ENCODE measurements at regions not wholly inside any gene's neighbourhood (a gene's known extent, or its start where the extent isn't known, plus 50 kb on each side); places are given as distances from the start of the nearest gene placed in this dataset.

DNA sequence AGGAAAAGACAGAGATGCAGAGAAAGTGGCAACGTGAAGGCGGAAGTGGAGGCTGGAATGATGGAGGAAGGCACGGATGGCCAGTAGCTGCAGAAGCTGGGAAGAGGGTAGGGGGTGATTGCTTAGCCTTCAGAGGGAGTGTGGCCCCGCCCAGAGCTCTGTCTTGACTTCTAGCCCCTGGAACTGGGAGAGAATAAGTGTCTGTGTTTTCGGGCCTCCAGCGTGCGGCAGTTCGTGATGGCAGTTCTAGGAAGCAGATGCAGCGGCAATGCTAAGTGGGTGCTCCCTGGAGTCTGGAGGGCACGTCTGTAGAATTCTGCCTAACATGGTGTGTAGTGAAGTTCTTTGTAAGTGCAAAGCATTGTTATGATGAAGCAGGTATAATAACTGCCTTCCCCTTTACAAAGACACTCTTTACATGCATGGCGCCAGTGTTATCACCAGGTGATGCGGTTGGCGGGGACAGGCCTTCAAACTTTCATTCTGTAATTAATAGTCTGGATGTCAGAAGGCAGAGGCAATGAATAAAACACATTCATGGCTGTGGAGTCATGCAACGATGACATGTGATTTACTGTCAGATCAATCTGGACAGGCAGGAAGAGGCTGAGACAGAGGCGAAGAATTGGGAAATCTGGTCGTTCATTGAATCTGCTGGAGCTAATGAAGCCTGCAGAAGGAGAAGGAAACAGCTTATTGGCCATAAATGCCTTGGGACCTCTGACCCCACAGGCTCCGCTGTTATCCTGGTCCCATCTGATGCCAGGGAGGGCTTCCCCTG, 228.6 kb downstream of the GLRX3 start:
- no peak overlapping the region for H3K4me3 ChIP-seq (ENCODE audit: low read length)
- DNase-seq (ENCODE audit: low read depth), result no peak
- TF ChIP-seq CTCF (IDR thresholded peaks at IDR 0.05; ENCODE audit: insufficient read depth, low read depth, low read length, missing control alignments), result no peak

DNA sequence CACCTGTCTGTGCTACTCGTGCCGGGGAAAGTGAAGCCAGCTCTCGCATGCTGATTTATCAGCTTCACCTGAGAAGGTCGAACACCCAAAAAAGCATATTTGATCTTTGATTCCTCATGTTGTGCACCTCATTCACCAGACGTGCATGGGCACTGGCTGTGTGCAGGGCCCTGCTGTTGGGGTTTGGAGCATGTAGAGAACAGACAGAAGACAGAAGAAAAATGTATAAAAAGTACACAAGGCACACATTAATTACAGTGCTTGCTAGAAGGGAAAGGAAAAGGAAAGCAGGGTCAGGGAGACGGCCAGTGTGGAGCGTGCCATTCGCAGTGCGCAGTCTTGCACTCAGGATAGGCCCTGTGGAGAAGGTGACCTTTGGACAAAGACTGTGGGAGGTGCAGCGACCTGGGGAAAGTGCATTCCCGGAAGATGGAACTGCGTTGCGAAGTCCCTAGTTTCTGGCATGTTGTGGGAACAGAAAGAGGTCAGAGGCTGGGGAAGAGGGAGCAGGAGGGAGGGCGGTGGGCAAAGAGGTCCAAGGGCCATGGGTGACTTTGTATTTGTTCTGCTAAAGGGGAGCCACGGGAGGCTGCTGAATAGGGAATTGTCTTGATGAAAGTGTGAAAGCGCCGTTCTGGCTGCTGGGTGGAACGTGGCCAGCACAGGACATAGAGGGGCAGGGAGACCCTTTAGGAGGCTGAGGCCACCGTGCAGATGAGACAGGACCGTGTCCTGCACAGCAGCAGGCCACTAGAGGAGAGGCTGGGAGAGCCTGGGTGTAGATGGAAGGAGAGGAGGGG, 232.8 kb downstream of the GLRX3 start:
- no peak overlapping the region for H3K4me3 ChIP-seq (ENCODE audit: low read length)
- no peak for DNase-seq (ENCODE audit: low read depth)
- TF ChIP-seq CTCF (IDR thresholded peaks at IDR 0.05; ENCODE audit: insufficient read depth, low read depth, low read length, missing control alignments), result no peak

- no peak for TF ChIP-seq CTCF (IDR thresholded peaks at IDR 0.05; ENCODE audit: insufficient read depth, low read depth, low read length, missing control alignments)
- H3K4me3 ChIP-seq (ENCODE audit: low read length), result no peak overlapping the region
- no peak for DNase-seq (ENCODE audit: low read depth)
These were observed 233.6 kb downstream of the GLRX3 start for GRCh38 chr10:130369645-130370381.

DNA sequence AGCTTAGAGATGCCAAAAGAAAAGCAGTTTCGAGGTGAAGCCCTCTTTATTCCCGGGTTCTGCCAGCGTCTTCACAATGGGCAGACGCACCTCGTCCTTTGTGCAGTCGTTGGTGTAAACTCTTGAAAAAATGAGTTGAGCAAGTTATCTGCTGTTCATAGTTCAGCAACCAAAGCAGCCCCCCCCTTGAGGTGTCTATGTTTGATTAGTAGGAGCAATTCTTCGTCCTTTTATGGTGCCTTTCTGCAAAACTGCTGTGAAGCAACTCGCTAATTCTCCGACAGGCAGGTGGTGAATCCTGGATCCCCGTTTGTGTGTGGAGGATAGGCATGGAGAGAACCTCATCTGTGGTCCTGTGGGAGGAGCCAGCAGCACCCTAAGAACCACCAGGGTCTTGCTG, 234.5 kb downstream of the GLRX3 start:
- H3K4me3 ChIP-seq (ENCODE audit: low read length), result no peak overlapping the region
- no peak for DNase-seq (ENCODE audit: low read depth)
- no peak for TF ChIP-seq CTCF (IDR thresholded peaks at IDR 0.05; ENCODE audit: insufficient read depth, low read depth, low read length, missing control alignments)

- H3K4me3 ChIP-seq (ENCODE audit: low read length), result no peak overlapping the region
- no peak for DNase-seq (ENCODE audit: low read depth)
- TF ChIP-seq CTCF (IDR thresholded peaks at IDR 0.05; ENCODE audit: insufficient read depth, low read depth, low read length, missing control alignments), result no peak
These were observed 235.0 kb downstream of the GLRX3 start for GRCh38 chr10:130371156-130371555.

- no peak for DNase-seq (ENCODE audit: low read depth)
- H3K4me3 ChIP-seq (ENCODE audit: low read length), result no peak overlapping the region
- TF ChIP-seq CTCF (IDR thresholded peaks at IDR 0.05; ENCODE audit: insufficient read depth, low read depth, low read length, missing control alignments), result no peak
These were observed 235.5 kb downstream of the GLRX3 start for GRCh38 chr10:130371666-130372065.

All from epithelial cell of esophagus (primary cell).